Liver (tissue), 8 donors: ENCODE measurements at regions not wholly inside any gene's neighbourhood (a gene's known extent, or its start where the extent isn't known, plus 50 kb on each side); places are given as distances from the start of the nearest gene placed in this dataset.

ENCODE experiments used
- DNase-seq: peaks from one replicate; pipeline ENCODE4 v3.0.0-alpha.2; 2017; ENCODE audit warnings: low spot score
- H3K27ac ChIP-seq, 2 donors: one replicate each; pipeline ENCODE4 v1.7.0; 2013; ENCODE audit warnings: inconsistent platforms in 2 of 2, low read length in 2 of 2, control low read depth in 1 of 2, low read depth in 1 of 2, mild to moderate bottlenecking in 1 of 2
- H3K27me3 ChIP-seq, 4 donors: one replicate each; pipeline versions ENCODE4 v1.6.1 to v1.7.0; 2013; ENCODE audit warnings: low read length in 3 of 4, inconsistent platforms in 1 of 4, mild to moderate bottlenecking in 1 of 4, moderate library complexity in 1 of 4; ENCODE audit not compliant: control insufficient read depth in 4 of 4, insufficient read depth in 4 of 4
- H3K36me3 ChIP-seq, 4 donors: one replicate each; pipeline versions ENCODE4 v1.6.1 to v1.7.0; 2013; ENCODE audit warnings: low read length in 3 of 4, mild to moderate bottlenecking in 3 of 4, low read depth in 1 of 4, moderate library complexity in 1 of 4; ENCODE audit not compliant: control insufficient read depth in 4 of 4, insufficient read depth in 3 of 4
- H3K4me1 ChIP-seq, 4 donors: one replicate each; pipeline versions ENCODE4 v1.6.1 to v1.7.0; 2013; ENCODE audit warnings: low read length in 3 of 4, mild to moderate bottlenecking in 3 of 4, moderate library complexity in 1 of 4; ENCODE audit not compliant: control insufficient read depth in 4 of 4, insufficient read depth in 4 of 4
- H3K4me3 ChIP-seq, 3 donors: one replicate each; pipeline versions ENCODE4 v1.6.1 to v1.7.0; 2013; ENCODE audit warnings: low read length in 3 of 3, control low read depth in 1 of 3, low read depth in 1 of 3, mild to moderate bottlenecking in 1 of 3
- H3K9ac ChIP-seq, 2 donors: one replicate each; pipeline ENCODE4 v1.7.0; 2013; ENCODE audit warnings: low read length in 2 of 2, mild to moderate bottlenecking in 2 of 2, moderate library complexity in 2 of 2, control low read depth in 1 of 2, low read depth in 1 of 2
- H3K9me3 ChIP-seq, 4 donors: one replicate each; pipeline versions ENCODE4 v1.6.1 to v1.7.0; 2013; ENCODE audit warnings: low read length in 3 of 4; ENCODE audit not compliant: control insufficient read depth in 4 of 4
- CTCF ChIP-seq: fragments of 150-350 bp; IDR thresholded peaks from 2 replicates; pipeline ENCODE4 v1.5.1; 2017; ENCODE audit warnings: improper control_type of control experiment, low read depth, low read length; ENCODE audit not compliant: missing input control
- EGR1 ChIP-seq, 2 donors: IDR thresholded peaks; 2 replicates each; pipeline ENCODE4 v1.6.1; 2016 to 2018; ENCODE audit warnings: antibody characterized with exemption in 2 of 2, low read depth in 2 of 2
- HNF4A ChIP-seq, 2 donors: conservative IDR thresholded peaks; 2 replicates each; pipeline ENCODE4 v1.6.1; 2016; ENCODE audit warnings: antibody characterized with exemption in 2 of 2, mild to moderate bottlenecking in 2 of 2
- HNF4G ChIP-seq: IDR thresholded peaks from 2 replicates; pipeline ENCODE4 v1.6.1; 2016; ENCODE audit warnings: antibody characterized with exemption
- JUND ChIP-seq, 2 donors: IDR thresholded peaks; 2 replicates each; pipeline ENCODE4 v1.6.1; 2016; ENCODE audit warnings: antibody characterized with exemption in 2 of 2
- NR2F2 ChIP-seq: IDR thresholded peaks from 2 replicates; pipeline ENCODE4 v1.6.1; 2016; ENCODE audit warnings: antibody characterized with exemption
- RAD21 ChIP-seq, 2 donors: IDR thresholded peaks; 2 replicates each; pipeline ENCODE4 v1.6.1; 2016; ENCODE audit warnings: antibody characterized with exemption in 2 of 2, mild to moderate bottlenecking in 2 of 2
- REST ChIP-seq: IDR thresholded peaks from 2 replicates; pipeline ENCODE4 v1.6.1; 2016; ENCODE audit warnings: antibody characterized with exemption, mild to moderate bottlenecking
- RXRA ChIP-seq, 2 donors: IDR thresholded peaks; 2 replicates each; pipeline ENCODE4 v1.6.1; 2017 to 2018; ENCODE audit warnings: antibody characterized with exemption in 2 of 2, mild to moderate bottlenecking in 1 of 2
- SP1 ChIP-seq: IDR thresholded peaks from 2 replicates; pipeline ENCODE4 v1.6.1; 2018; ENCODE audit warnings: antibody characterized with exemption, mild to moderate bottlenecking
- TAF1 ChIP-seq: conservative IDR thresholded peaks from 2 replicates; pipeline ENCODE4 v1.6.1; 2016; ENCODE audit warnings: antibody characterized with exemption, mild to moderate bottlenecking
- YY1 ChIP-seq: IDR thresholded peaks from 2 replicates; pipeline ENCODE4 v1.6.1; 2016; ENCODE audit warnings: antibody characterized with exemption, mild to moderate bottlenecking
- ZBTB33 ChIP-seq: IDR thresholded peaks from 2 replicates; pipeline ENCODE4 v1.6.1; 2016; ENCODE audit warnings: antibody characterized with exemption
- WGBS: extraction: QIAGEN DNeasy Blood & Tissue Kit; methylation state at CpG from one replicate; pipeline ENCODE4 v1.1.7; 2013; 5-methylcytosine and 5-hydroxymethylcytosine counted together
- TF ChIP-seq, protein P1 (sequence below): IDR thresholded peaks from 2 replicates; pipeline ENCODE4 v1.6.1; 2016; ENCODE audit warnings: antibody characterized with exemption
- TF ChIP-seq, protein P2 (sequence below): IDR thresholded peaks from 2 replicates; pipeline ENCODE4 v1.6.1; 2016; ENCODE audit warnings: antibody characterized with exemption
- donor health status: healthy.
- donor health status: healthy.
- donor health status: healthy.
- donor health status: healthy.
- donor health status: healthy.

DNA sequence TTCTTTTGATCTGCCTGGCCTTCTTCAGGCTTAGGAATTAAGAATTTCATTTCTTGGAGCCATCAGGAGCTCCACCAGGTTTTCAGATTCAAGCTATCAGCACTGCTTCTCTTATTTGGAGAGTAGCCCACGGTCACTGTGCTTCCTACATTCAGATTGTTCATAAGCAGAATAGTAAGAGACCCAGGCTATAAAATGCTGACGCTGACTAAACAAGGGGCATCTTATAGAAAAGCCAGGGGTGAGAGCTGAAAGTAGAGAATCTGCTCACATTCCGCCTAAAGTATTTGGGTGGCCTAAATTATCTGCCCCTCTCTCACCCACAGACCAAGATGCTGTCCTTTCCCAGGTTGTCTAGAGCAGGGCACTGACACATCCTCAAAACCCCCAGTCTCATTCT, 120.3 kb upstream of the SULT1C3 start:
- 75% methylated on average over 3 of the region's 3 CpGs for WGBS
- no peak overlapping the region for H3K4me3 ChIP-seq
- H3K4me1 ChIP-seq = no peaks in the 10 kb centered on the region
- no peak overlapping the region for H3K9ac ChIP-seq
- H3K27ac ChIP-seq = no peak overlapping the region
- H3K36me3 ChIP-seq = no peaks in the 10 kb centered on the region
- DNase-seq = no peak
- no peak for TF ChIP-seq ZBTB33
- no peaks in the 10 kb centered on the region for H3K9me3 ChIP-seq
- H3K27me3 ChIP-seq = no peaks in the 10 kb centered on the region

DNA sequence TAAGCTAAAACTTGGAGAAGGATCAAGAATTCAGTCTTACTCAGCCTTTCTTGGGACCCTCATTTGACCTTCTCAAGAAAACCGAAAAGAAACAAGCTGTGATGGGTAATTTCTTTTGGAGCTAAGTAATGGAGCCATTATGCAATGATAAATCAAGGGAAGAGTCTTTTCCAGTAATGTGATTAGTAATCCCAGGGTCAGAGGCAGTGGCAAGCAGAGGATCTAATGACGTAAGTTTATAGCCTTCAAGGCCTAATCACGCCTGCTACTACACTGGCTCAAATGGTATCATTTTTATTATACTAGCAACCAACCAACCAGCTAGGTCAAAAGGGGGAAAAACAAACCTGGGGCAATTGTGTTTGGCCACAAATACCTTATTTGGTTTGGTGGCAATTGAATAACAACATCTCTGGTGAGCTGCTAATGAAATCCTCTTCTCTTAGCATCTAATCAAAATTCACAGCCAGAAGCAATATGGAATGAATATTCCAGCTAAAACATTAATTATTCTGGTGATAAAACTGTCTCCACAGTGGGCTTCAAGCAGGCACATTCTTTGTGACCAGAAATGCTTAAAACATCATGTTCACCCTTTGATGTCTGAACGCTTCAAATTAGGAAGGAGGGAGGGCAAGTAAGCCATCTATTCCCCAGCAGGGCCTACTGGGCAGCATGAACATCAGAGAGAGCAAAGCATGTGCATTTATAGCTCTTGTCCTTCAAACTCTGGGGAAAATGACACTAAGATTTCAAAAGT, 114.9 kb upstream of the SULT1C3 start:
- Histone ChIP-seq H3K36me3 (no peaks in the 10 kb centered on the region), H3K27me3 (no peaks in the 10 kb centered on the region), H3K9ac (no peak overlapping the region), H3K27ac (no peak overlapping the region), H3K4me3 (no peak overlapping the region), H3K4me1 (no peaks in the 10 kb centered on the region), H3K9me3 (no peaks in the 10 kb centered on the region)
- no peak for DNase-seq
- TF ChIP-seq NR2F2 (no peak), REST (no peak), EGR1 (IDR thresholded peaks at IDR 0.05; ENCODE audit: low read depth in 2 of 2) (no peak), YY1 (no peak)
- TF ChIP-seq, protein P1, sequence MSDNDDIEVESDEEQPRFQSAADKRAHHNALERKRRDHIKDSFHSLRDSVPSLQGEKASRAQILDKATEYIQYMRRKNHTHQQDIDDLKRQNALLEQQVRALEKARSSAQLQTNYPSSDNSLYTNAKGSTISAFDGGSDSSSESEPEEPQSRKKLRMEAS = no peak
- 77% methylated on average over 4 of the region's 4 CpGs for WGBS

GRCh38 chr2:108125581-108125980, 114.2 kb upstream of the SULT1C3 start:
- Histone ChIP-seq H3K4me1 (no peaks in the 10 kb centered on the region), H3K27ac (no peak overlapping the region), H3K9me3 (no peaks in the 10 kb centered on the region), H3K27me3 (no peaks in the 10 kb centered on the region), H3K36me3 (no peaks in the 10 kb centered on the region), H3K4me3 (no peak overlapping the region), H3K9ac (no peak overlapping the region)
- 79% methylated on average over 1 of the region's 1 CpG for WGBS
- DNase-seq = no peak
- TF ChIP-seq RXRA (IDR thresholded peaks at IDR 0.05) (no peak), JUND (IDR thresholded peaks at IDR 0.05) (no peak), HNF4A (conservative IDR thresholded peaks at IDR 0.05) (no peak), REST (no peak), RAD21 (IDR thresholded peaks at IDR 0.05) (no peak), HNF4G (no peak), SP1 (no peak), TAF1 (no peak), CTCF (no peak), NR2F2 (no peak)
- TF ChIP-seq, protein P1 = no peak
- TF ChIP-seq, protein P2, sequence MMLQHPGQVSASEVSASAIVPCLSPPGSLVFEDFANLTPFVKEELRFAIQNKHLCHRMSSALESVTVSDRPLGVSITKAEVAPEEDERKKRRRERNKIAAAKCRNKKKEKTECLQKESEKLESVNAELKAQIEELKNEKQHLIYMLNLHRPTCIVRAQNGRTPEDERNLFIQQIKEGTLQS = no peak
